ENCODE measurements at regions not wholly inside any gene's neighbourhood (a gene's known extent, or its start where the extent isn't known, plus 50 kb on each side); places are given as distances from the start of the nearest gene placed in this dataset.
"Not testable (repeated sequence)": the region's sequence is repeated elsewhere in the genome, so short reads cannot be mapped to it uniquely, and the experiment has no call there.

DNA sequence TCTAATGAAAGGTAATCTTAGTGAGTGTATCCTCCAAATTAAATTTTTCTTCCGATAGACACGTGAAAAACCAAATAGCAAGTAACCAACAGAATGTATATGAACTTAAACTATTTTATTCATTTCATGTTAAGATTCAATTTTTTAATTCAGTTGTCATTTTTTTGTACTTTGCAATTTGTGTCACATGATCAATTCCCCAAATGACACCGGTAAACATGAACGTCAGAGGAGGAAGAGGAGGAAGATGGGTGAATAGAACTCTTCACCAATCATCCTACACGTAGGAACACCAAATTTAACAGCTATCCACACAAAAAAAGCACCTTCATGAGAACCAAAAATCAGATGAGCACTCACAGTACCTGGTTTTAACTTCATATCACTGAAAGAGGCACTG, 401.4 kb upstream of the MIR17HG start:
- TF ChIP-seq, protein P1, sequence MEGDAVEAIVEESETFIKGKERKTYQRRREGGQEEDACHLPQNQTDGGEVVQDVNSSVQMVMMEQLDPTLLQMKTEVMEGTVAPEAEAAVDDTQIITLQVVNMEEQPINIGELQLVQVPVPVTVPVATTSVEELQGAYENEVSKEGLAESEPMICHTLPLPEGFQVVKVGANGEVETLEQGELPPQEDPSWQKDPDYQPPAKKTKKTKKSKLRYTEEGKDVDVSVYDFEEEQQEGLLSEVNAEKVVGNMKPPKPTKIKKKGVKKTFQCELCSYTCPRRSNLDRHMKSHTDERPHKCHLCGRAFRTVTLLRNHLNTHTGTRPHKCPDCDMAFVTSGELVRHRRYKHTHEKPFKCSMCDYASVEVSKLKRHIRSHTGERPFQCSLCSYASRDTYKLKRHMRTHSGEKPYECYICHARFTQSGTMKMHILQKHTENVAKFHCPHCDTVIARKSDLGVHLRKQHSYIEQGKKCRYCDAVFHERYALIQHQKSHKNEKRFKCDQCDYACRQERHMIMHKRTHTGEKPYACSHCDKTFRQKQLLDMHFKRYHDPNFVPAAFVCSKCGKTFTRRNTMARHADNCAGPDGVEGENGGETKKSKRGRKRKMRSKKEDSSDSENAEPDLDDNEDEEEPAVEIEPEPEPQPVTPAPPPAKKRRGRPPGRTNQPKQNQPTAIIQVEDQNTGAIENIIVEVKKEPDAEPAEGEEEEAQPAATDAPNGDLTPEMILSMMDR (IDR thresholded peaks at IDR 0.05; ENCODE audit: poor library complexity): not testable (repeated sequence)
- TF ChIP-seq EZH2phosphoT487 (IDR thresholded peaks at IDR 0.05; ENCODE audit: low read depth, severe bottlenecking, unreplicated experiment); EZH2 (IDR thresholded peaks at IDR 0.05; ENCODE audit: borderline replicate concordance): not testable (repeated sequence)
